HG02852 (cell line): ENCODE measurements at regions not wholly inside any gene's neighbourhood (a gene's known extent, or its start where the extent isn't known, plus 50 kb on each side); places are given as distances from the start of the nearest gene placed in this dataset.

ENCODE experiments used
- ATAC-seq: cut with Tn5 transposase; IDR thresholded peaks from one replicate; pipeline ENCODE4 v1.9.1; 2021; ENCODE audit warnings: mild to moderate bottlenecking, moderate library complexity; ENCODE audit not compliant: unreplicated experiment

DNA sequence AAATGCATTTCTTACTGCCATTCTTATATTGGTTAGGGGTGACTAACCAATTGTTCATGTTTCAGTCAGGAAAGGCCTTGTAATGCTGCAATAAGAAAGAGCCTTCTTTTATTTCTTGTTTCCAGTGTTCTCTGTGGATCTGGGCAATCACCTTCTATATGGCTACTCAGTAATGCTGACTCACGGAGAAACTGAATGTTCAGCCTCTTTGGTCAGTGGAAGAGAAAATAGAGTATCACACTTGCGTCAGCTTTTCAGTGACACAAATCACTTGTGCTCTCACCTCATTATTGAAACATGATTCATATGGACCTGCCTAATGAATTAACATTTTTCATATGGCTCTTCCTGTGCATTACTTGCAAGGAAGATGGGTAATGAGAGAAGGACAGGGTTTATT, 243.9 kb upstream of the POT1 start:
- no peak for ATAC-seq

GRCh38 chr7:125169088-125169487, 239.5 kb upstream of the POT1 start:
- ATAC-seq = no peak

- peak; percentile 78 for ATAC-seq
These were observed 225.3 kb upstream of the POT1 start for GRCh38 chr7:125154930-125155329.

DNA sequence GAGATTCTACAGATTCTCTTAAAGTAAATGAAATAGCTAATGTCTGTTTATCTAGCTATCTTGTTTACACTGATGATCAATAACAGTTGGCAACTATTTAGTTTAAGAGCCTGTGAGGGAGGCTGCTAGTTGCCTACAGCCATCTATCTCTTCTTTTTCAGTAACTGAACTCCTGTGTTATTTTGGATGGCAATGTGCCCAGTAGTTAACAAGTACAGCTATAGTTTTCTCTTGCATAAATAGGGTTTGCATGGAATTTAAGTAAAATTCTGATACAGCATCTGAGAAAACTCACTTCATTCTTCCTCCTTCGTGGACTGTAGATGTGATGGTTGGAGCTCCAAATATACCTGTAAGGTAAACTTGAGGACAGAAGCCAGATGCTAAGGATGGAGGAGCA, 219.5 kb upstream of the POT1 start:
- no peak for ATAC-seq

DNA sequence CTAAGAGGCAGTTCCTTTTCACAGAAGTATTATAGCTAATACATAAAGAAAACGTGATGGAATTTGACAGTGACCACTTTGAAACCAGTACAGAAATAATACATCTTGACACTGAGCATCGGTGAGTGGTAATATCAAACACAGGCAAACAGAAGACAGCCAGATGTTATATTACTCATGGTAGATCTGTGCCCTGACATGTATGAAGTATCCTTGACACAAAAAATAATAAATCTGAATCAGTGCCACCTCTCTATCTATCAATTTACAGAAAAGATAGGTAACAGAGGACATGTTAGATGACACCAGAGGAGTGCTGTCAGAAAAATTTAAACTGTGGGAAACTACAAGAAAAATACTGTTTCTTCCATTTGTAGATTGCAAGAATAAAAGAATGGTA, 217.4 kb upstream of the POT1 start:
- no peak for ATAC-seq

DNA sequence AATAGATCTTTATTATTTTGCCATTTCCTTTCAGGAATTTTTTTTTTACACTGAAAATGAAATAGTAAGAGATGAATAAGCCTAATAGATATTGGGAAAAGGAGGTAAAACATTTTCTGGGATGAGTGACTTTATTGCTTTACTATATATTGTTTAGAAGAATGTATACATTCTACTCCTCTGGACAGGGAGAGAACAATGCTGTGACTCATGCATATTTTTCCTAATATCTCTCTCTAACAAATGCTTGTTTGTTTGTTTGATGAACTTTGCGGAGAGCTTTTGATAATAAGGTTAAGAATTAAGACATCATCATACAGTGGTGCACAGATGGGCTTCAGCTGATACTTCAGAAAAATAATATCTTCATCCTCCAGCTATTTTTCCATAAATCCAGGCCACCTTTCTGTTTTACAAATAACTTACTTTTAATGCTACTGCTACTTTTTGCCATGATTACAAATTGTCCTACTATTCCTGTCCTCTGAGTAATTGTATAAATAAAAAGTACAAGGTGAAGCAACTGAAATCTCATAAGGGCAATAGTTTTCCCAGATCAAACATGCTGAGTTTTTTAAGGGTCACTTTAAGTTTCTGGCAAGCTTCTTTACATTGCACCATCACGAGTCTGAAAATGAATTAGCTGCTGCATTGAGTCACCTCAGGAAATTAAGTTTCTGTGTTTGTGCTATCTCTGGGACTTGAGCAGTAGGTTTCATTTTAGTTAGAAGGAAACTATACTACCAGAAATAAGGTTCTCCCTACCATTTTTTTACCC, 207.3 kb upstream of the POT1 start:
- ATAC-seq = no peak

GRCh38 chr7:125136341-125136740, 206.7 kb upstream of the POT1 start:
- no peak for ATAC-seq

- no peak for ATAC-seq
These were observed 200.5 kb upstream of the POT1 start for GRCh38 chr7:125130173-125130572.

GRCh38 chr7:125127304-125127703, 197.7 kb upstream of the POT1 start:
- ATAC-seq = no peak

DNA sequence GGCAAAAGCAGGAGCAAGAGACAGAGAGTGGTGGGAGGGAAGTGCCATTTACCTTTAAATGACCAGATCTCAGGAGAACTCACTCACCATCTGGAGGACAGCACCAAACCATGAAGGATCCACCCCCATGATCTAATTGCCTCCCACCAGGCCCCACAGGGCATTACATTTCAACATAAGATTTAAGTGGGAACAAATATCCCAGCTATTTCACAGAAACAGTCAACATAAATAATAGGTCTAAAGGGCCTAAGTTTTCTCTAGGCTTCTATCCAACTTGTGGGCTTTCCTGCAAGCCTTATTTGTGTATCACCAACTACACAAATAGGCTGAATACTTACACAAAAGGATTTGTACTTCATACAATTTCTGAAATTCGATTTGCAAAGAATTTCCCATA, 196.8 kb upstream of the POT1 start:
- ATAC-seq = no peak

DNA sequence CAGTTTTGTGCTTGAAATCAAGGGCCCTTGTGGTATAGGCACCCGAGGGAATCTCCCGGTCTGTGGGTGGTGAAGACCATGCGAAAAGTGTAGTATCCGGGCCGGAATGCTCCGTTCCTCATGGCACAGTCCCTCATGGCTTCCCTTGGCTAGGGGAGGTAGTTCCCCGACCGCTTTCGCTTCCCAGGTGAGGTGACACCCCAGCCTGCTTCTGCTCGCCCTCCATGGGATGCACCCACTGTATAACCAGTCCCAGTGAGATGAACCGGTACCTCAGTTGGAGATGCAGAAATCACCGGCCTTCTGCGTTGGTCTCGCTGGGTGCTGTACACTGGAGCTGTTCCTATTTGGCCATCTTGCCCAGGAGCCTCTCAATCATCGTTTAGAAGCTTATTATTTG, 195.7 kb upstream of the POT1 start:
- no peak for ATAC-seq

GRCh38 chr7:125122173-125122572, 192.5 kb upstream of the POT1 start:
- no peak for ATAC-seq

DNA sequence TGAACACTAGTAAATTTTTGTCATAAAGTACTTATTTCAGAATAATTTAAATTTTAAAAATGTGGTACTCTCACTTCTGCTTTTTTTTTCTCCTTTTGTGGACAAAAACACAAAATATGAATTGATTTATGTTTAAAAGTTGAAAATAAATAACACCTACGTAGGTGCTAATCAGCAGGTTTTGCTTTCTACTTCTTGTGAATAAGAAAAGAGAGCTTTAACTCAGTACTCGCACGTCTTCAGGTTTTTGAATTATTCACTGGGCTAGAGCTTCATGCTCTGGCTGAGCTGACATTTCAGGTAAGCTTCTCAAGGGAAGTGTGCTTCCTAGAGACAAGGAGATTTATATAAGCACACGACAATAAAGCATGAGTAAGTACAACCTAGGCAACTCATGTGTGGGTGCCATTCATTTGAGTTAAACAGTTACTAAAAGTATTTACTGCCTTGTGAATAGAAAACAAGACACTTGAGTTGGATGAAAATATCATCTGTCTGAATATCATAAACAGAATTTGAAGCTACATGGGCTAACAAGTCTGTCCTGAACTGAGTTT, 190.0 kb upstream of the POT1 start:
- ATAC-seq = no peak

DNA sequence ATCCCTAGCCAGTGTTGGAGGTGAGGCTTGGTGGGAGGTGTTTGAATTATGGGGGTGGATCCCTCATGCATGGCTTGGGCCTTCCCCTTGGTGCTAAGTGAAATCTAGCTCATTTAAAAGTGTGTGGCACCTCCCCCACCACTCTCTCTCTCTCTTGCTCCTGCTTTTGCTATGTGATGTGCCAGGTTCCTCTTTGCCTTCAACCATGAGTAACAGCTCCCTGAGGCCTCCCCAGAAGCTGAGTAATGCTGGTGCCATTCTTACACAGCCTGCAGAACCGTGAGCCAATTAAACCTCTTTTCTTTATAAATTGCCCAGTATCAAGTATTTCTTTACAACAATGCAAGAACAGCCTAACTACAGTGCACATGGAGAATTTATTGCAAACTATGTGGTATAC, 188.8 kb upstream of the POT1 start:
- ATAC-seq = no peak

DNA sequence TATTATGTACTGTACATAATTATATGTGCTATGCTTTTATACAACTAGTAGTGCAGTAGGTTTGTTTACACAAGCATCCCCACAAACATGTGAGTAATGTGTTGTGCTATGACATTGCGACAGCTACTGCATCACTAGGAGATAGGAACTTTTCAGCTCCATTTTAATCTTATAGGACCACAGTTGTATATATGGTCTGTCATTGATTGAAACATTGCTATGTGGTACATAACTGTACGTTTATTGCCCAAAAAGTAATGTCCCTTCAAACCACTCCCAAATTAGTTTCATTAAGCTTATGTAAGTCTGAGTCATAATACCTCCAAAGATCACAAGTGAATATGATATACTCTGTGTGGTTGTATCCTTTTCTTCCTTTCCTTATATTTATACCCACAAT, 183.2 kb upstream of the POT1 start:
- ATAC-seq = no peak

DNA sequence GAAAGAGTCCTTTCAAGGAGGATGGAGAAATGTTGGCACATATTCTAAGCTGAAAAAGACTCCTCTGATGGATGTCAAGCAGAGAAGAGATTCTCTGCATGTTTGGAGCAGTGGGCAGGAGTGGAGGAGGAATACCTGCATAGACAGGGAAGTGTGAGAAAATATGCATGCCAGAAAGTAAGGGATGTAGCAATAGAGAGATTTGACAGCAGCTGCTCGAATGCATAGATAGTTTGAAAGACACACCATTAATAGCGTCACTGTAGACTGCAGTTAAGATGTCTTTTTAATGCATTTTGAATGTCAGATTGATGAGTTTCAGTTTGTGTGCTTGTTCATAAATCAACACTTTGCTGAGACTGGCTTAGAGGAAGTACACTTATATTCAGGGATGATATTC, 169.9 kb upstream of the POT1 start:
- no peak for ATAC-seq

GRCh38 chr7:125098377-125098970, 168.8 kb upstream of the POT1 start:
- ATAC-seq = peak; percentile 95

DNA sequence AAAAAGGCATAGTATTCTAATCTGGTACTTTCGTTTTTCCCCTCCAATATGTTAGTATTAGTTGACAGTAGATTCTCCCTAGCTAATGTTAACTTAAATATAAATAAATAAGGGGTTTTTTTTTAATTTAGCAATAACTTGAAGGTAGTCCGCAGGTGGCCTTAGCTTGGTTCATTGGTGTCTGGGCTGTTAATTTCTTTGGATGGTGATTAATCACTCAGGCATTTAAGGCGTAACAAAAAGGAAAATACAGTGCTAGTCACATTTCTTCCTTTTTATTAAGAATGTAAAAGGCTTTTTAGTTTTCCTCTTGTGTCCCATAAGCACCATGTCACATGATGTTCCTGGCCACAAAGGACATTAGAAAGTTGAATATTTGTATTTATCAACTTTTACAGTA, 161.0 kb upstream of the POT1 start:
- ATAC-seq = no peak

- ATAC-seq = no peak
These were observed 159.5 kb upstream of the POT1 start for GRCh38 chr7:125089171-125089570.

GRCh38 chr7:125088555-125088954, 158.9 kb upstream of the POT1 start:
- ATAC-seq = no peak

DNA sequence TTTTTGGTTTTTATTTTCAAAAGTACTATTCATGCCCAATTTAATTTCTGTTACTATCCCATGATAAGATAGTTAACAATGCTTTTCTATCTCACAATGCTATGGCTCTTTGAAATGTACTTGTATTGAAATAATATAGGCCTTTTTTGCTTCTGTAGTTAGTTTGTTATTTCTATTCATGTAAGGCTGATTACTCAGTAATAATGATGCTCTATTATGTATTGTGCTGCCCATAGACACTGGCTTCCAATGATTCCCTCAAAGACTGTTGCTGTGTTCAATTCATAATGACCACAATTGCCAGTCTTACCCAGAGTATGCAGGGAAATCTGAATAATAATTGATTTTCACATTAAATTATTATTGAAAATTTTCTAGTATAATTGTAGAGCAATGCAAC, 155.5 kb upstream of the POT1 start:
- ATAC-seq = no peak

GRCh38 chr7:125084196-125084595, 154.6 kb upstream of the POT1 start:
- no peak for ATAC-seq

- ATAC-seq = no peak
These were observed 144.5 kb upstream of the POT1 start for GRCh38 chr7:125074141-125074540.
